ENCODE measurements at regions not wholly inside any gene's neighbourhood (a gene's known extent, or its start where the extent isn't known, plus 50 kb on each side); places are given as distances from the start of the nearest gene placed in this dataset.

DNA sequence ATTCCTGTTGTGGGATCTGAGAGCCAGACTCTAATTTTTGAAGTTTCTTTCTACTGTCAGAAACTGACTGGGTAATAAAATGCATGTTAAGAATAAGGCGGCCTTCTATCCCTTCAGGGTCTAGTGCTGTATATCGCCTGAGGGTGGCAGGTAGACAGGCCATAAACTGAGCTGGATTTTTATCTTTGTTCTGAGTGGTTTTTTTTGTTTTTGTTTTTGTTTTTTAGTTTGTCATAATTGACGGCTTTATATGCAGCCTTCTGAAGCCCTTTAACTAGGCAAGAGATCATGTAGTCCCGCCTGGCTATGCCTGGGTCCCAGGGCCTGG, 747.7 kb upstream of the ADGRB3 start:
- Histone ChIP-seq H3K27ac (no peak overlapping the region), H3K4me3 (no peak overlapping the region), H3K4me1 (replicated peaks) (no peaks in the 10 kb centered on the region), H3K9me3 (no peaks in the 10 kb centered on the region), H3K36me3 (no peaks in the 10 kb centered on the region), H3K27me3 (replicated peaks; ENCODE audit: insufficient read depth) (no peaks in the 10 kb centered on the region)
- intact Hi-C loops (cut with DNase I), result no loop called here
- TF ChIP-seq POLR2AphosphoS5 (IDR thresholded peaks at IDR 0.05) (no peak), POLR2A (IDR thresholded peaks at IDR 0.05) (no peak)
- TF ChIP-seq, protein P1, sequence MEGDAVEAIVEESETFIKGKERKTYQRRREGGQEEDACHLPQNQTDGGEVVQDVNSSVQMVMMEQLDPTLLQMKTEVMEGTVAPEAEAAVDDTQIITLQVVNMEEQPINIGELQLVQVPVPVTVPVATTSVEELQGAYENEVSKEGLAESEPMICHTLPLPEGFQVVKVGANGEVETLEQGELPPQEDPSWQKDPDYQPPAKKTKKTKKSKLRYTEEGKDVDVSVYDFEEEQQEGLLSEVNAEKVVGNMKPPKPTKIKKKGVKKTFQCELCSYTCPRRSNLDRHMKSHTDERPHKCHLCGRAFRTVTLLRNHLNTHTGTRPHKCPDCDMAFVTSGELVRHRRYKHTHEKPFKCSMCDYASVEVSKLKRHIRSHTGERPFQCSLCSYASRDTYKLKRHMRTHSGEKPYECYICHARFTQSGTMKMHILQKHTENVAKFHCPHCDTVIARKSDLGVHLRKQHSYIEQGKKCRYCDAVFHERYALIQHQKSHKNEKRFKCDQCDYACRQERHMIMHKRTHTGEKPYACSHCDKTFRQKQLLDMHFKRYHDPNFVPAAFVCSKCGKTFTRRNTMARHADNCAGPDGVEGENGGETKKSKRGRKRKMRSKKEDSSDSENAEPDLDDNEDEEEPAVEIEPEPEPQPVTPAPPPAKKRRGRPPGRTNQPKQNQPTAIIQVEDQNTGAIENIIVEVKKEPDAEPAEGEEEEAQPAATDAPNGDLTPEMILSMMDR (IDR thresholded peaks at IDR 0.05), result no peak
- DNase-seq (ENCODE audit: low spot score), result no peak
- 97% methylated on average over 4 of the region's 4 CpGs for WGBS

DNA sequence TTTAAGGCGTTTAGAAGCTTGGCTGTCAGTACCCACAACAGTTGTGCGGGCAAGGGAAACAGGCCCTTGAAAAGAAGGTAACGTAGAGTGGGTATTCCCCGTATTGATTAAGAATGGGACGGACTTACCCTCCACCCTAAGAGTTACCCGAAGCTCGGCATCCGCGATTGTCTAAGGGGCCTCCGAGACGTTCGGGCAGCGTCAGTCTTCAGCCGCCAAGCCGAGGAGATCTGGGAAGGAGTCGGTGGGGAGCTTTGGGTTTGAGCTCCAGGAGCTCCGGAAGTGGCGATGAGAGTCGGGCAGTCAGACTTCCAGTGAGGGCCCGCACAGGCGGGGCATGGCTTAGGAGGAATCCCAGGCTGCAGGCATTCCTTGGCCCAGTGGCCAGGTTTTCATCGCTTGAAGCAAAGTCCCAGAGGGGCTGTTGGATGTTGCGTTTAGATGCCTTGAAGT, 748.2 kb upstream of the ADGRB3 start:
- WGBS, result 96% methylated on average over 23 of the region's 23 CpGs

DNA sequence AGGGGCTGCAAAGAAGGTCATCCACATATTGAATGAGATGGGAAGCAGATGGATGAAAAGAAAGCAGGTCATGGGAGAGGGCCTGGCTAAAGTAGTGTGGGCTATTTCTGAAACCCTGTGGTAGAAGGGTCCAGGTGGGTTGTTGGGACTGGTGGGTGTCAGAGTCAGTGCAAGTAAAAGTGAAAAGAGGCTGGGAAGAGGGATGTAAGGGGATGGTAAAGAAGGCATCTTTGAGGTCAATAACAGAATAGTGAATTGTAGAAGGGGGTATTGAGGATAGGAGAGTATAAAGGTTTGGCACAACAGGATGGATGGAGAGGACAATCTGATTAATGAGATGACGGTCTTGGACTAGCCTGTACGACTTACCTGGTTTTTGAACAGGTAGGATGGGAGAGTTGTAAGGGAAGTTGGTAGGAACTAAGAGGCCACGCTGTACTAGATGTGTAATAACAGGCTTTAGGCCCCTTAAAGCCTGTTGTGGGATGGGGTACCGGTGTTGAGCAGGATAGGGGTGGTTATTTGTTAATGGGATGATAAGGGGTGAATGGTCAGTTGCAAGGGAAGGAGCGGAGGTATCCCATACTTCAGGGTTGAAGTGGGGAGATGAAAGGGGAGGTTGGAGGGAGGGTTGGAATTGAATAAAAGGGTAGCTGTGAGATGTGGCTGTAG, 748.9 kb upstream of the ADGRB3 start:
- Histone ChIP-seq H3K27me3 (replicated peaks; ENCODE audit: insufficient read depth) (no peaks in the 10 kb centered on the region), H3K4me3 (no peak overlapping the region), H3K36me3 (no peaks in the 10 kb centered on the region), H3K9me3 (no peaks in the 10 kb centered on the region), H3K4me1 (replicated peaks) (no peaks in the 10 kb centered on the region), H3K27ac (no peak overlapping the region)
- WGBS, result 93% methylated on average over 5 of the region's 5 CpGs
- intact Hi-C loops (cut with DNase I), result no loop called here
- no peak for DNase-seq (ENCODE audit: low spot score)
- TF ChIP-seq, protein P1 (IDR thresholded peaks at IDR 0.05), result no peak
- TF ChIP-seq POLR2AphosphoS5 (IDR thresholded peaks at IDR 0.05) (no peak), POLR2A (IDR thresholded peaks at IDR 0.05) (no peak)

More for the DNA sequence above, 748.2 kb upstream of the ADGRB3 start:
- H3K9me3 ChIP-seq, result no peaks in the 10 kb centered on the region
- intact Hi-C loops (cut with DNase I), result no loop called here
- no peaks in the 10 kb centered on the region for H3K4me1 ChIP-seq (replicated peaks)
- no peak for DNase-seq (ENCODE audit: low spot score)
- no peak overlapping the region for H3K4me3 ChIP-seq
- no peaks in the 10 kb centered on the region for H3K36me3 ChIP-seq
- H3K27ac ChIP-seq, result no peak overlapping the region
- no peak for TF ChIP-seq POLR2A (IDR thresholded peaks at IDR 0.05)
- no peak for TF ChIP-seq POLR2AphosphoS5 (IDR thresholded peaks at IDR 0.05)
- no peaks in the 10 kb centered on the region for H3K27me3 ChIP-seq (replicated peaks; ENCODE audit: insufficient read depth)

DNA sequence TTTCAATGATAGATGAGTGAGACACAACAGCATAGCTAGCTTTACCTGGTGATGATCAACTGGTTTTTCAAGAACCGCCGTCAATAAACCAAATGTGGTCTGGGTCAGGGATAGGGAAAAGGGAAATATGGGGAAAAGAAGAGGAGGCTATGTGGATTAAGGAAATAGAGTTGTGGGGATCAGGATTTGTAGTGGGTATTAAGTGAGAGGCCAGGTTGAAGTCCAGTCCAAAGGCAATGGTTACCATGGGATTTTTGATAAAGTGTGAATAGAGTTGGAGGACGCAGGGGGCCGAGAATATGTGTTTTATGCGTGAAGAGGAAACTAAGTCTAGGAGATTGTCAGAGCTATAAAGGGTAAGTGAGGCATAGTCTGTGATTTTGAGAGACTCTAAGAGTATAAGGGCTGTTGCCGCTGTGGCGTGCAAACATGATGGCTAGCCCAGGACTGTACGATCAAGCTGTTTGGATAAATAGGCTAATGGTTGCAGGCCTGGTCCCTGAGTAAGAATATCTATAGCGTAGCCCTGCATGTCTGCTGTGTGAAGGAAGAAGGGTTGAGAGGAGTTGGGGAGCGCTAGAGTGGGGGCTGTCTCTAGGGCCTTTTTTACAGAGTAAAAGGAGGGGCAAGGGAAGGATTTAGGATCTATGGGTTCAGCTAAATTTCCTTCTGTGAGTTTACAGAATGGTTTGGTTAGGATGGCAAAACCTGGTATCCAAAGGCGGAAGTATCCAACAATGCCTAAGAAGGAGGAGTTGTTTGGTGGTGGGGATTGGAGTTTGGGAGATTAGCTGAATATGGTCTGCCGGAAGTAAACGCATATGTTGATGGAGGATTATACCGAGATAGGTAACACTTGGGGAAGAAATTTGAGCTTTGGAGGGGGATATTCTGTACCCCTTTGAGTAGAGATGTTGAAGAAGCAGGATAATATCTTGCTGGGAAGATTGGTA, 749.7 kb upstream of the ADGRB3 start:
- TF ChIP-seq POLR2AphosphoS5 (IDR thresholded peaks at IDR 0.05), result no peak
- no peak for TF ChIP-seq POLR2A (IDR thresholded peaks at IDR 0.05)
- TF ChIP-seq, protein P1 (IDR thresholded peaks at IDR 0.05), result no peak
- 90% methylated on average over 14 of the region's 14 CpGs for WGBS
- no peak for DNase-seq (ENCODE audit: low spot score)
- intact Hi-C loops (cut with DNase I), result no loop called here
- Histone ChIP-seq H3K27ac (no peak overlapping the region), H3K36me3 (no peaks in the 10 kb centered on the region), H3K4me1 (replicated peaks) (no peaks in the 10 kb centered on the region), H3K27me3 (replicated peaks; ENCODE audit: insufficient read depth) (no peaks in the 10 kb centered on the region), H3K9me3 (no peaks in the 10 kb centered on the region), H3K4me3 (no peak overlapping the region)

DNA sequence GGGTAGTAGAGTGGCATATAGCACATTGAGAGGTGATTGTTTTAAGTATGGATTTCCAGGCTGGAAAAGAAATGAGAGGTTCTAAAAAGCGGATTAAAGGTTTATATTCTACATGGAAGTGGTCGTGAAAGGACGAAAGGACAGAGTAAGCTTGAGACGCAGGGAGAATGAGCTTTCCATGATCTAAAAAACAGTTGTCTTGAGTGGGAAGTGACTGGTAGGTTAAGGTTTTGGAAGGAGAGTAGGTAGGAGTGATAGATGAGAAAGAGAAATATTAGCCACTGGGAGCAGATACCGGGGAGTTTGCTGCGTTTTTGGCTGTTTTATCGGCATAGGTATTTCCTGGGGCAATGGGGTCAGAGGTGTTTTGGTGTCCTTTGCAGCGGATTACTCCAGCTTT, 750.6 kb upstream of the ADGRB3 start:
- Histone ChIP-seq H3K27me3 (replicated peaks; ENCODE audit: insufficient read depth) (no peaks in the 10 kb centered on the region), H3K36me3 (no peaks in the 10 kb centered on the region), H3K4me1 (replicated peaks) (no peaks in the 10 kb centered on the region), H3K27ac (no peak overlapping the region), H3K9me3 (no peaks in the 10 kb centered on the region), H3K4me3 (no peak overlapping the region)
- no peak for DNase-seq (ENCODE audit: low spot score)
- TF ChIP-seq POLR2AphosphoS5 (IDR thresholded peaks at IDR 0.05) (no peak), POLR2A (IDR thresholded peaks at IDR 0.05) (no peak)
- TF ChIP-seq, protein P1 (IDR thresholded peaks at IDR 0.05), result no peak
- 89% methylated on average over 8 of the region's 8 CpGs for WGBS
- intact Hi-C loops (cut with DNase I), result no loop called here

All from prostate gland (tissue), 2 donors.